ENCODE measurements at regions not wholly inside any gene's neighbourhood (a gene's known extent, or its start where the extent isn't known, plus 50 kb on each side); places are given as distances from the start of the nearest gene placed in this dataset.

GRCh38 chr5:114184006-114184405 lies 177.9 kb upstream of the KCNN2 start:
- TF ChIP-seq CTCF (IDR thresholded peaks at IDR 0.05): no peak
- TF ChIP-seq POLR2A (IDR thresholded peaks at IDR 0.05): no peak
